ENCODE measurements at regions not wholly inside any gene's neighbourhood (a gene's known extent, or its start where the extent isn't known, plus 50 kb on each side); places are given as distances from the start of the nearest gene placed in this dataset.
"Not testable (repeated sequence)": the region's sequence is repeated elsewhere in the genome, so short reads cannot be mapped to it uniquely, and the experiment has no call there.

- in situ Hi-C loops (cut with HindIII; ENCODE audit: low sequenced_read_pairs): no loop called here
Observed at GRCh38 chr2:236483102-236483501, 86.5 kb upstream of the ACKR3 start.

GRCh38 chr2:236485519-236485918 lies 84.1 kb upstream of the ACKR3 start:
- in situ Hi-C loops (cut with HindIII; ENCODE audit: low sequenced_read_pairs): no loop called here

GRCh38 chr2:236489083-236489482 lies 80.5 kb upstream of the ACKR3 start:
- in situ Hi-C loops (cut with HindIII; ENCODE audit: low sequenced_read_pairs): not testable (repeated sequence)

GRCh38 chr2:236489895-236490404 lies 79.7 kb upstream of the ACKR3 start:
- in situ Hi-C loops (cut with HindIII; ENCODE audit: low sequenced_read_pairs): no loop called here

- in situ Hi-C loops (cut with HindIII; ENCODE audit: low sequenced_read_pairs): no loop called here
Observed at GRCh38 chr2:236496340-236496739, 73.3 kb upstream of the ACKR3 start.

GRCh38 chr2:236498369-236498768 lies 71.3 kb upstream of the ACKR3 start:
- in situ Hi-C loops (cut with HindIII; ENCODE audit: low sequenced_read_pairs): no loop called here

GRCh38 chr2:236499691-236500578 lies 69.7 kb upstream of the ACKR3 start:
- in situ Hi-C loops (cut with HindIII; ENCODE audit: low sequenced_read_pairs): no loop called here

GRCh38 chr2:236501026-236501425 lies 68.6 kb upstream of the ACKR3 start:
- in situ Hi-C loops (cut with HindIII; ENCODE audit: low sequenced_read_pairs): no loop called here

GRCh38 chr2:236501531-236501930 lies 68.1 kb upstream of the ACKR3 start:
- in situ Hi-C loops (cut with HindIII; ENCODE audit: low sequenced_read_pairs): no loop called here

GRCh38 chr2:236503100-236503499 lies 66.5 kb upstream of the ACKR3 start:
- in situ Hi-C loops (cut with HindIII; ENCODE audit: low sequenced_read_pairs): no loop called here

- in situ Hi-C loops (cut with HindIII; ENCODE audit: low sequenced_read_pairs): no loop called here
Observed at GRCh38 chr2:236503583-236503982, 66.0 kb upstream of the ACKR3 start.

- in situ Hi-C loops (cut with HindIII; ENCODE audit: low sequenced_read_pairs): no loop called here
Observed at GRCh38 chr2:236505041-236505440, 64.6 kb upstream of the ACKR3 start.

GRCh38 chr2:236505648-236506047 lies 64.0 kb upstream of the ACKR3 start:
- in situ Hi-C loops (cut with HindIII; ENCODE audit: low sequenced_read_pairs): no loop called here

- in situ Hi-C loops (cut with HindIII; ENCODE audit: low sequenced_read_pairs): no loop called here
Observed at GRCh38 chr2:236507393-236508085, 62.1 kb upstream of the ACKR3 start.

GRCh38 chr2:236508466-236508865 lies 61.2 kb upstream of the ACKR3 start:
- in situ Hi-C loops (cut with HindIII; ENCODE audit: low sequenced_read_pairs): no loop called here

GRCh38 chr2:236510034-236510433 lies 59.6 kb upstream of the ACKR3 start:
- in situ Hi-C loops (cut with HindIII; ENCODE audit: low sequenced_read_pairs): no loop called here

GRCh38 chr2:236511266-236511665 lies 58.4 kb upstream of the ACKR3 start:
- in situ Hi-C loops (cut with HindIII; ENCODE audit: low sequenced_read_pairs): no loop called here

- in situ Hi-C loops (cut with HindIII; ENCODE audit: low sequenced_read_pairs): no loop called here
Observed at GRCh38 chr2:236512267-236512666, 57.4 kb upstream of the ACKR3 start.

GRCh38 chr2:236512902-236513435 lies 56.7 kb upstream of the ACKR3 start:
- in situ Hi-C loops (cut with HindIII; ENCODE audit: low sequenced_read_pairs): no loop called here

GRCh38 chr2:236513956-236514355 lies 55.7 kb upstream of the ACKR3 start:
- in situ Hi-C loops (cut with HindIII; ENCODE audit: low sequenced_read_pairs): no loop called here

GRCh38 chr2:236516708-236517107 lies 52.9 kb upstream of the ACKR3 start:
- in situ Hi-C loops (cut with HindIII; ENCODE audit: low sequenced_read_pairs): no loop called here
